GM12878 (cell line): ENCODE measurements at regions not wholly inside any gene's neighbourhood (a gene's known extent, or its start where the extent isn't known, plus 50 kb on each side); places are given as distances from the start of the nearest gene placed in this dataset.

Source experiments
- CHD4 ChIP-seq: fragments of 200-600 bp; sonication (generic); IDR thresholded peaks from 2 replicates; pipeline ENCODE4 v1.6.1; 2016; ENCODE audit warnings: mild to moderate bottlenecking
- EGR1 ChIP-seq, 2 experiments: IDR thresholded peaks; 1 replicate in 1 of 2; 2 replicates in 1 of 2; pipeline ENCODE4 v1.6.1; 2011 to 2012; ENCODE audit warnings: low read depth in 2 of 2, low read length in 2 of 2, borderline replicate concordance in 1 of 2, mild to moderate bottlenecking in 1 of 2, moderate library complexity in 1 of 2
- EZH2 ChIP-seq: IDR thresholded peaks from 2 replicates; pipeline ENCODE4 v1.6.1; 2012; ENCODE audit warnings: low read depth, mild to moderate bottlenecking, control low read depth, inconsistent platforms, low read length, borderline replicate concordance; ENCODE audit not compliant: control insufficient read depth
- HDAC2 ChIP-seq: fragments of 200-600 bp; sonication (generic); IDR thresholded peaks from 2 replicates; pipeline ENCODE4 v1.6.1; 2017
- JUND ChIP-seq: IDR thresholded peaks from 2 replicates; pipeline ENCODE4 v1.6.1; 2012; ENCODE audit warnings: low read depth, mild to moderate bottlenecking, low read length, improper control_type of control experiment, moderate library complexity
- NFIC ChIP-seq: IDR thresholded peaks from 2 replicates; pipeline ENCODE4 v1.6.1; 2012; ENCODE audit warnings: low read depth, mild to moderate bottlenecking, inconsistent platforms, low read length, moderate library complexity
- POLR2A ChIP-seq: IDR thresholded peaks from 2 replicates; pipeline ENCODE4 v1.6.1; 2011; ENCODE audit warnings: low read depth, mild to moderate bottlenecking, low read length
- RFX5 ChIP-seq: IDR thresholded peaks from 2 replicates; pipeline ENCODE4 v1.6.1; 2011; ENCODE audit warnings: low read depth, low read length, improper control_type of control experiment
- SMAD1 ChIP-seq: fragments of 450-650 bp; IDR thresholded peaks from 2 replicates; pipeline ENCODE4 v1.6.1; 2018; ENCODE audit warnings: mild to moderate bottlenecking, low read depth; ENCODE audit not compliant: partially characterized antibody
- YY1 ChIP-seq: IDR thresholded peaks from 2 replicates; pipeline ENCODE4 v1.6.1; 2011; ENCODE audit warnings: low read depth, mild to moderate bottlenecking, low read length
- TF ChIP-seq, protein P1 (sequence below), 3 experiments: IDR thresholded peaks in 2 of 3; conservative IDR thresholded peaks in 1 of 3; 2 replicates each; pipeline ENCODE4 v1.5.1; 2011; ENCODE audit warnings: low read depth in 3 of 3, low read length in 3 of 3, mild to moderate bottlenecking in 3 of 3, control low read depth in 2 of 3, moderate library complexity in 2 of 3, inconsistent platforms in 1 of 3, mixed read lengths in 1 of 3; ENCODE audit not compliant: control insufficient read depth in 2 of 3, insufficient read depth in 1 of 3; ENCODE audit errors: extremely low read depth in 1 of 3
- TF ChIP-seq, protein P2 (sequence below): IDR thresholded peaks from 2 replicates; pipeline ENCODE4 v1.6.1; 2012; ENCODE audit warnings: low read depth, low read length, improper control_type of control experiment

DNA sequence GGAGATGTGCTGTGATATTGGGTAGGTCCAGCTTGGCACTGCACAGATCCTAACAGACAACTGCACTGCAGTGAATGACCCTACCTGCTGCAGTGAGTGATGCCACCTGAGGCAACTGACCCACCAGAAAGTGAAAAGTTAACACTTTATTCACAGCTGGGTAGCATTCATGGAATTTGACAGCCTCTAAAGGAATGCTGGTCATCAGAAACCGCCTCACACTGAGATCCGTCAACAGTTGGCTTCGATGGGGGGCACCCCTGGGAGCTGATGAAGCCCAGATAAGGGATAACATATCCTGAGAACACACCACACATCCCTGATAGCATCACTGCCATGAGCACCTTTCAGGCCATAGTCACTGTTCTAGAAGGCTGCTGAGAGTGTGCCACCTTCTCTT lies 272.4 kb upstream of the CRY1 start:
- TF ChIP-seq POLR2A, result no peak
- TF ChIP-seq HDAC2, result no peak
- TF ChIP-seq YY1, result no peak
- TF ChIP-seq, protein P1, sequence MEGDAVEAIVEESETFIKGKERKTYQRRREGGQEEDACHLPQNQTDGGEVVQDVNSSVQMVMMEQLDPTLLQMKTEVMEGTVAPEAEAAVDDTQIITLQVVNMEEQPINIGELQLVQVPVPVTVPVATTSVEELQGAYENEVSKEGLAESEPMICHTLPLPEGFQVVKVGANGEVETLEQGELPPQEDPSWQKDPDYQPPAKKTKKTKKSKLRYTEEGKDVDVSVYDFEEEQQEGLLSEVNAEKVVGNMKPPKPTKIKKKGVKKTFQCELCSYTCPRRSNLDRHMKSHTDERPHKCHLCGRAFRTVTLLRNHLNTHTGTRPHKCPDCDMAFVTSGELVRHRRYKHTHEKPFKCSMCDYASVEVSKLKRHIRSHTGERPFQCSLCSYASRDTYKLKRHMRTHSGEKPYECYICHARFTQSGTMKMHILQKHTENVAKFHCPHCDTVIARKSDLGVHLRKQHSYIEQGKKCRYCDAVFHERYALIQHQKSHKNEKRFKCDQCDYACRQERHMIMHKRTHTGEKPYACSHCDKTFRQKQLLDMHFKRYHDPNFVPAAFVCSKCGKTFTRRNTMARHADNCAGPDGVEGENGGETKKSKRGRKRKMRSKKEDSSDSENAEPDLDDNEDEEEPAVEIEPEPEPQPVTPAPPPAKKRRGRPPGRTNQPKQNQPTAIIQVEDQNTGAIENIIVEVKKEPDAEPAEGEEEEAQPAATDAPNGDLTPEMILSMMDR (IDR thresholded peaks at IDR 0.05 in 2 of 3, conservative IDR thresholded peaks at IDR 0.05 in 1 of 3; ENCODE audit: control insufficient read depth in 2 of 3, extremely low read depth in 1 of 3, insufficient read depth in 1 of 3, low read depth in 3 of 3, low read length in 3 of 3), result no peak
- no peak for TF ChIP-seq EZH2
- no peak for TF ChIP-seq SMAD1
- no peak for TF ChIP-seq RFX5
- TF ChIP-seq NFIC, result no peak
- no peak for TF ChIP-seq EGR1 (IDR thresholded peaks at IDR 0.05; ENCODE audit: borderline replicate concordance in 1 of 2, low read depth in 2 of 2, low read length in 2 of 2)
- TF ChIP-seq, protein P2, sequence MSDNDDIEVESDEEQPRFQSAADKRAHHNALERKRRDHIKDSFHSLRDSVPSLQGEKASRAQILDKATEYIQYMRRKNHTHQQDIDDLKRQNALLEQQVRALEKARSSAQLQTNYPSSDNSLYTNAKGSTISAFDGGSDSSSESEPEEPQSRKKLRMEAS, result no peak
- no peak for TF ChIP-seq JUND
- no peak for TF ChIP-seq CHD4
